GM06990 (cell line): ENCODE measurements at regions not wholly inside any gene's neighbourhood (a gene's known extent, or its start where the extent isn't known, plus 50 kb on each side); places are given as distances from the start of the nearest gene placed in this dataset.

Experiments used
- DNase-seq: peaks from one replicate; pipeline ENCODE4 v3.0.0-alpha.2; 2011; ENCODE audit not compliant: insufficient read length; ENCODE audit errors: extremely low read depth
- H3K27me3 ChIP-seq: replicated peaks from 2 replicates; pipeline ENCODE4 v1.6.0; 2011; ENCODE audit warnings: low read length; ENCODE audit not compliant: control insufficient read depth, insufficient read depth
- H3K36me3 ChIP-seq: 2 replicates; pipeline ENCODE4 v1.5.1; 2011; ENCODE audit warnings: low read length; ENCODE audit not compliant: control insufficient read depth, insufficient read depth
- H3K4me3 ChIP-seq: replicated peaks from 2 replicates; pipeline ENCODE4 v1.5.1; 2011; ENCODE audit warnings: low read depth, mild to moderate bottlenecking, control low read depth, low read length
- CTCF ChIP-seq: IDR thresholded peaks from 2 replicates; pipeline ENCODE4 v1.5.1; 2011; ENCODE audit warnings: low read length, control low read depth, mild to moderate bottlenecking, inconsistent platforms; ENCODE audit not compliant: insufficient read depth, poor library complexity, severe bottlenecking

- H3K27me3 ChIP-seq, result no peaks in the 10 kb centered on the region
- no peak overlapping the region for H3K4me3 ChIP-seq
- TF ChIP-seq CTCF, result no peak
- DNase-seq, result no peak
- H3K36me3 ChIP-seq, result no peaks in the 10 kb centered on the region
These were observed 97.1 kb upstream of the PRICKLE1 start for GRCh38 chr12:42686514-42687172.

GRCh38 chr12:42684802-42685071 is 95.2 kb upstream of the PRICKLE1 start:
- no peak for TF ChIP-seq CTCF
- no peaks in the 10 kb centered on the region for H3K36me3 ChIP-seq
- no peak overlapping the region for H3K4me3 ChIP-seq
- H3K27me3 ChIP-seq, result no peaks in the 10 kb centered on the region
- no peak for DNase-seq

GRCh38 chr12:42683933-42684801 is 94.6 kb upstream of the PRICKLE1 start:
- Histone ChIP-seq H3K4me3 (no peak overlapping the region), H3K27me3 (no peaks in the 10 kb centered on the region), H3K36me3 (no peaks in the 10 kb centered on the region)
- no peak for DNase-seq
- no peak for TF ChIP-seq CTCF

- TF ChIP-seq CTCF, result no peak
- Histone ChIP-seq H3K36me3 (no peaks in the 10 kb centered on the region), H3K4me3 (no peak overlapping the region), H3K27me3 (no peaks in the 10 kb centered on the region; the same call in 1 of the 2 replicates)
- DNase-seq, result no peak
These were observed 93.7 kb upstream of the PRICKLE1 start for GRCh38 chr12:42683266-42683665.

GRCh38 chr12:42679466-42679865 is 89.9 kb upstream of the PRICKLE1 start:
- Histone ChIP-seq H3K36me3 (no peaks in the 10 kb centered on the region), H3K4me3 (no peak overlapping the region), H3K27me3 (no peaks in the 10 kb centered on the region; the same call in 1 of the 2 replicates)
- no peak for DNase-seq
- no peak for TF ChIP-seq CTCF
